Smooth muscle cell (in vitro differentiated cells): ENCODE measurements at regions not wholly inside any gene's neighbourhood (a gene's known extent, or its start where the extent isn't known, plus 50 kb on each side); places are given as distances from the start of the nearest gene placed in this dataset.

Source experiments
- DNase-seq: peaks from one replicate; lab custom pipeline; 2025; ENCODE audit not compliant: unreplicated experiment; lab: John Stamatoyannopoulos, UW
- H2AFZ ChIP-seq: fragments of 200-600 bp; sonication (generic); 2 replicates; pipeline ENCODE4 v1.6.0; 2016; ENCODE audit warnings: antibody characterized with exemption, low read depth, mild to moderate bottlenecking
- H3F3A ChIP-seq: fragments of 200-600 bp; sonication (generic); 2 replicates; pipeline ENCODE4 v1.6.0; 2017; ENCODE audit warnings: antibody characterized with exemption, low read depth
- H3K27ac ChIP-seq: fragments of 200-600 bp; sonication (generic); 2 replicates; pipeline ENCODE4 v1.5.1; 2016; ENCODE audit warnings: low read depth, mild to moderate bottlenecking
- H3K27me3 ChIP-seq: fragments of 200-600 bp; sonication (generic); 2 replicates; pipeline ENCODE4 v1.6.1; 2016; ENCODE audit warnings: low read depth, mild to moderate bottlenecking
- H3K36me3 ChIP-seq: fragments of 200-600 bp; sonication (generic); 2 replicates; pipeline ENCODE4 v1.5.1; 2016; ENCODE audit warnings: low read depth
- H3K4me1 ChIP-seq: fragments of 200-600 bp; sonication (generic); 2 replicates; pipeline ENCODE4 v1.5.1; 2016; ENCODE audit warnings: low read depth
- H3K4me2 ChIP-seq: fragments of 200-600 bp; sonication (generic); 2 replicates; pipeline ENCODE4 v1.6.0; 2016; ENCODE audit warnings: mild to moderate bottlenecking
- H3K4me3 ChIP-seq: fragments of 200-600 bp; sonication (generic); 2 replicates; pipeline ENCODE4 v1.5.1; 2016; ENCODE audit warnings: mild to moderate bottlenecking
- H3K79me2 ChIP-seq: fragments of 200-600 bp; sonication (generic); 2 replicates; pipeline ENCODE4 v1.6.0; 2016; ENCODE audit warnings: low read depth, mild to moderate bottlenecking
- H3K9ac ChIP-seq: fragments of 200-600 bp; sonication (generic); 2 replicates; pipeline ENCODE4 v1.6.0; 2016; ENCODE audit warnings: low read depth
- H3K9me3 ChIP-seq: fragments of 200-600 bp; sonication (generic); replicated peaks from 2 replicates; pipeline ENCODE4 v1.5.1; 2016; ENCODE audit warnings: low read depth
- H4K20me1 ChIP-seq: fragments of 200-600 bp; sonication (generic); 2 replicates; pipeline ENCODE4 v1.6.0; 2016; ENCODE audit warnings: low read depth
- CTCF ChIP-seq: fragments of 200-600 bp; sonication (generic); IDR thresholded peaks from 2 replicates; pipeline ENCODE4 v1.5.1; 2017; ENCODE audit warnings: borderline replicate concordance, mild to moderate bottlenecking, antibody characterized with exemption; ENCODE audit not compliant: insufficient read depth, poor library complexity, severe bottlenecking
- WGBS: methylation state at CpG from one replicate; pipeline ENCODE4 v1.1.7; 2016; ENCODE audit warnings: low lambda C conversion rate; 5-methylcytosine and 5-hydroxymethylcytosine counted together

DNA sequence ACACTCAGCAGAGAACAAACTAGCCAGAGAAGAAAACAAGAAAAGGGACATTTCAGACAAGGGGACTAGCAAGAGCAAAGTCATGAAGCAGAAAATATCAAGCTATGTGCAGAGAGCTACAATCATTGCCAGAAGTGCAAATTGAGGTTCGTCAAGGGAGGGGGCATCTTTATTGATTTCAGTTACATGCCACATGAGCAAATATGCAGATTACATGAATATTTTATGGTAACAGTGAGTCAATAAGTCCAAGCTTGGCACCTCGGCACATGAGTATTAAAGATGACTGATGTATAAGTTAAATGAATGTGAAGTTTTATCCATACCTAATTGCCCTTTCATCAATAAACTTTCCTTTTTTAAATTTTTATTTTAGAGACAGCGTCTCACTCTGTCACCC lies 238.1 kb upstream of the DIAPH2 start:
- 93% methylated on average over 3 of the region's 3 CpGs for WGBS
- Histone ChIP-seq H3K4me2 (no peak overlapping the region), H3K27me3 (no peaks in the 10 kb centered on the region), H3K36me3 (no peaks in the 10 kb centered on the region), H3K79me2 (no peaks in the 10 kb centered on the region), H4K20me1 (no peaks in the 10 kb centered on the region), H3K9me3 (no peaks in the 10 kb centered on the region), H3K4me3 (no peak overlapping the region), H3K4me1 (no peaks in the 10 kb centered on the region), H2AFZ (no peak overlapping the region), H3K9ac (no peak overlapping the region), H3F3A (no peaks in the 10 kb centered on the region), H3K27ac (no peak overlapping the region)
- no peak for DNase-seq
- no peak for TF ChIP-seq CTCF

GRCh38 chrX:96447161-96447560 lies 237.5 kb upstream of the DIAPH2 start:
- Histone ChIP-seq H3K4me2 (no peak overlapping the region), H3K36me3 (no peaks in the 10 kb centered on the region), H3F3A (no peaks in the 10 kb centered on the region), H3K27me3 (no peaks in the 10 kb centered on the region), H3K79me2 (no peaks in the 10 kb centered on the region), H3K27ac (no peak overlapping the region), H2AFZ (no peak overlapping the region), H3K4me3 (no peak overlapping the region), H4K20me1 (no peaks in the 10 kb centered on the region), H3K4me1 (no peaks in the 10 kb centered on the region), H3K9me3 (no peaks in the 10 kb centered on the region), H3K9ac (no peak overlapping the region)
- 79% methylated on average over 1 of the region's 1 CpG for WGBS
- DNase-seq: no peak
- no peak for TF ChIP-seq CTCF

DNA sequence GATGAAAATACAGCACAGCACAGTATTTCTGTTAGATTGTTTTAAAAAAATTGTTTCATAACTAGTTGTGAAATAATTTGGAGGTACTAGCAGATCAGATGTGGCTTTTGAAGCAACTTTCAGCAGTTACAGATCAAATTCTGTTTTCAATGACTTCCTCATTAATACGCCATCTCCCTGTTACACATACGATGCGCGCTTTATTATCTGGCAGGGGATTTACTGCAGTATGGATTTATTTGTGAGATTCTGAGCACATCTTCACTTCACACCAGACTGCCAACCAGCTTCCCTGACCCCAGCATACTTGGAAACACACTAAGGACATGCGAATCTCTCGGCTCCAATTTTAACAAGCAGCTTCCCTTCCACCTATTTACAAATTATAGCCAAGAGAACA lies 235.5 kb upstream of the DIAPH2 start:
- H2AFZ ChIP-seq: no peak overlapping the region
- no peaks in the 10 kb centered on the region for H3K4me1 ChIP-seq
- DNase-seq: no peak
- no peaks in the 10 kb centered on the region for H3K27me3 ChIP-seq
- no peaks in the 10 kb centered on the region for H3K9me3 ChIP-seq
- H3K36me3 ChIP-seq: no peaks in the 10 kb centered on the region
- 93% methylated on average over 6 of the region's 6 CpGs for WGBS
- no peak overlapping the region for H3K9ac ChIP-seq
- H3K79me2 ChIP-seq: no peaks in the 10 kb centered on the region
- H3K4me3 ChIP-seq: no peak overlapping the region
- H4K20me1 ChIP-seq: no peaks in the 10 kb centered on the region
- no peaks in the 10 kb centered on the region for H3F3A ChIP-seq
- TF ChIP-seq CTCF: no peak
- no peak overlapping the region for H3K27ac ChIP-seq
- no peak overlapping the region for H3K4me2 ChIP-seq

GRCh38 chrX:96449896-96450295 lies 234.7 kb upstream of the DIAPH2 start:
- H3K9ac ChIP-seq: no peak overlapping the region
- no peaks in the 10 kb centered on the region for H3K36me3 ChIP-seq
- H4K20me1 ChIP-seq: no peaks in the 10 kb centered on the region
- no peak overlapping the region for H3K27ac ChIP-seq
- no peaks in the 10 kb centered on the region for H3K4me1 ChIP-seq
- no peaks in the 10 kb centered on the region for H3F3A ChIP-seq
- no peaks in the 10 kb centered on the region for H3K27me3 ChIP-seq
- H3K4me2 ChIP-seq: no peak overlapping the region
- no peak for TF ChIP-seq CTCF
- H2AFZ ChIP-seq: no peak overlapping the region
- no peak for DNase-seq
- H3K79me2 ChIP-seq: no peaks in the 10 kb centered on the region
- H3K9me3 ChIP-seq: no peaks in the 10 kb centered on the region
- H3K4me3 ChIP-seq: no peak overlapping the region
